GM19238 (cell line): ENCODE measurements at regions not wholly inside any gene's neighbourhood (a gene's known extent, or its start where the extent isn't known, plus 50 kb on each side); places are given as distances from the start of the nearest gene placed in this dataset.
"Not testable (repeated sequence)": the region's sequence is repeated elsewhere in the genome, so short reads cannot be mapped to it uniquely, and the experiment has no call there.

Source experiments
- DNase-seq: peaks from one replicate; pipeline ENCODE4 v3.0.0; 2011; ENCODE audit warnings: low spot score; ENCODE audit not compliant: insufficient read length

GRCh38 chr3:106341087-106341486 lies 472.3 kb upstream of the CBLB start:
- DNase-seq: no peak

GRCh38 chr3:106341586-106342162 lies 472.9 kb upstream of the CBLB start:
- DNase-seq: no peak

GRCh38 chr3:106342386-106342785 lies 473.6 kb upstream of the CBLB start:
- no peak for DNase-seq

- no peak for DNase-seq
Measured at GRCh38 chr3:106343811-106344210, 475.0 kb upstream of the CBLB start.

GRCh38 chr3:106345353-106346027 lies 476.7 kb upstream of the CBLB start:
- DNase-seq: no peak

GRCh38 chr3:106347350-106347749 lies 478.5 kb upstream of the CBLB start:
- no peak for DNase-seq

- no peak for DNase-seq
Measured at GRCh38 chr3:106348139-106348690, 479.4 kb upstream of the CBLB start.

GRCh38 chr3:106349191-106349881 lies 480.5 kb upstream of the CBLB start:
- no peak for DNase-seq

GRCh38 chr3:106355873-106356272 lies 487.1 kb upstream of the CBLB start:
- no peak for DNase-seq

- DNase-seq: no peak
Measured at GRCh38 chr3:106359692-106360091, 490.9 kb upstream of the CBLB start.

GRCh38 chr3:106360901-106361300 lies 492.1 kb upstream of the CBLB start:
- not testable (repeated sequence) for DNase-seq

- DNase-seq: no peak
Measured at GRCh38 chr3:106364477-106364876, 495.7 kb upstream of the CBLB start.

GRCh38 chr3:106365061-106365691 lies 496.4 kb upstream of the CBLB start:
- no peak for DNase-seq

GRCh38 chr3:106366352-106366751 lies 497.5 kb upstream of the CBLB start:
- DNase-seq: no peak

- no peak for DNase-seq
Measured at GRCh38 chr3:106367496-106367895, 498.7 kb upstream of the CBLB start.

- DNase-seq: no peak
Measured at GRCh38 chr3:106371221-106371970, 502.6 kb upstream of the CBLB start.

GRCh38 chr3:106371971-106372805 lies 503.4 kb upstream of the CBLB start:
- no peak for DNase-seq

- DNase-seq: no peak
Measured at GRCh38 chr3:106372806-106373190, 504.0 kb upstream of the CBLB start.

GRCh38 chr3:106376016-106376570 lies 507.3 kb upstream of the CBLB start:
- no peak for DNase-seq

GRCh38 chr3:106379251-106379750 lies 510.5 kb upstream of the CBLB start:
- DNase-seq: no peak
